ENCODE measurements at regions not wholly inside any gene's neighbourhood (a gene's known extent, or its start where the extent isn't known, plus 50 kb on each side); places are given as distances from the start of the nearest gene placed in this dataset.
"Not testable (repeated sequence)": the region's sequence is repeated elsewhere in the genome, so short reads cannot be mapped to it uniquely, and the experiment has no call there.

DNA sequence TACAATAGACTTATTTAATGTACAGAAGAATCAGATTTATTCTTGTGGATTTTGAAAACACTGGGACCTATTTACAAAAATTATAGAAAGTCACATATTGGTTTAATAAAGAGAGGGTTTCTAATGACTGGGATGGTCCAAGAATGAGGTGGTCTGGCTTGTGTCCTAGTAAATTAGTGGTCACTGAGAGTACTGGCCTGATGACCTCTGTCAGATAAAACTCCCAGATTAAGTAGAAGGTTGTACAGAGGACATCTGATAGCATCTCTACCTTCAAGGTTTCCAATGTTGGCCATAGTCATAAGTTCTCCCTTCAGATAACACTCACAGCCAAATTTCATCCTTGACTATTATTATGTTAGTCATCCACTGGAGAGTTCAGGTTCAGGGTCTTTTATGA, 692.9 kb downstream of the MTRR start:
- DNase-seq (ENCODE audit: low read depth, low spot score): no peak
- H3K4me3 ChIP-seq (ENCODE audit: low read length): no peak overlapping the region

- DNase-seq (ENCODE audit: low read depth, low spot score); H3K4me3 ChIP-seq (ENCODE audit: low read length): not testable (repeated sequence)
Measured at GRCh38 chr5:8563540-8563939, 694.6 kb downstream of the MTRR start.

DNA sequence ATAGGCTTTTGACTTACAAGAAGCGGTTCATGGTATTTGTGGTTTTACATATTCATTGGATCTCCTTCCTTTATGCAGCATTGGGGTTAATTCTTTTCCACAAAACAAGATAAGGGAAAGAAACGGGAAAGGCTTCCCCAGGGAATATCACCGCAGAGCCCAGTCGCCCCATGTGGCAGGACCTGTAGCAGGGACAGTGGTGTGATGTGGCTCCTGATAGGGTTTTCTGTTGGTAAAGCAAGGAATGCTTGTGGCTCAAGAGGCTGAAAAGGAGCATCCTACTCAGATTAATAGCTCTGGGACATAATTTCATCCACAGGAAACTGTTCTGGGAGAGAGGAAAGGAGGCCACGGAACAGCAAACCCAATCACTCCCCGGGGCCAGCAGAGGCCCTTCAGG, 699.9 kb downstream of the MTRR start:
- no peak for DNase-seq (ENCODE audit: low read depth, low spot score)
- no peak overlapping the region for H3K4me3 ChIP-seq (ENCODE audit: low read length)

GRCh38 chr5:8570528-8570927, 701.6 kb downstream of the MTRR start:
- DNase-seq (ENCODE audit: low read depth, low spot score): no peak
- H3K4me3 ChIP-seq (ENCODE audit: low read length): no peak overlapping the region

GRCh38 chr5:8576178-8576577, 707.2 kb downstream of the MTRR start:
- DNase-seq (ENCODE audit: low read depth, low spot score): no peak
- no peak overlapping the region for H3K4me3 ChIP-seq (ENCODE audit: low read length)

- no peak overlapping the region for H3K4me3 ChIP-seq (ENCODE audit: low read length)
- peak; percentile 27 for DNase-seq (ENCODE audit: low read depth, low spot score)
Measured at GRCh38 chr5:8577792-8578191, 708.8 kb downstream of the MTRR start.

DNA sequence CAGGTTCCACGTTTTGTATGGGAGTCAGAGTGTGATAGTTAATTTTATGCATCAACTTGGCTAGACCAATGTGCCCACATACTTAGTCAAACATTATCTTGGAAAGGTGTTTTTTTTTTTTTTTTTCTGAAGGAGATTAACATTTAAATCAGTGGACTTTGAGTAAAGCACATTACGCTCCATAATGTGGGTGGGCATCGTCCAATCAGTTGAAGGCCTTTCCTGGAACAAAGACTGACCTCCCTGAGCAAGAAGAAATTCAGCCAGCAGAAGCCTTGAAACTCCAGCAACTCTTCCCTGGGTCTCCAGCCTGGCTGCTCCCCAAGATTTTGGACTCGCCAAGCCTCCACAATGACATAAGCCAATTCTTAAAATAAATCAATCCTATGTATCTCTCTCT, 711.4 kb downstream of the MTRR start:
- no peak overlapping the region for H3K4me3 ChIP-seq (ENCODE audit: low read length)
- no peak for DNase-seq (ENCODE audit: low read depth, low spot score)

GRCh38 chr5:8581047-8581446, 712.1 kb downstream of the MTRR start:
- H3K4me3 ChIP-seq (ENCODE audit: low read length): no peak overlapping the region
- DNase-seq (ENCODE audit: low read depth, low spot score): no peak

GRCh38 chr5:8585230-8586018, 716.5 kb downstream of the MTRR start:
- no peak overlapping the region for H3K4me3 ChIP-seq (ENCODE audit: low read length)
- no peak for DNase-seq (ENCODE audit: low read depth, low spot score)

- no peak overlapping the region for H3K4me3 ChIP-seq (ENCODE audit: low read length)
- no peak for DNase-seq (ENCODE audit: low read depth, low spot score)
Measured at GRCh38 chr5:8590959-8591358, 722.0 kb downstream of the MTRR start.

DNA sequence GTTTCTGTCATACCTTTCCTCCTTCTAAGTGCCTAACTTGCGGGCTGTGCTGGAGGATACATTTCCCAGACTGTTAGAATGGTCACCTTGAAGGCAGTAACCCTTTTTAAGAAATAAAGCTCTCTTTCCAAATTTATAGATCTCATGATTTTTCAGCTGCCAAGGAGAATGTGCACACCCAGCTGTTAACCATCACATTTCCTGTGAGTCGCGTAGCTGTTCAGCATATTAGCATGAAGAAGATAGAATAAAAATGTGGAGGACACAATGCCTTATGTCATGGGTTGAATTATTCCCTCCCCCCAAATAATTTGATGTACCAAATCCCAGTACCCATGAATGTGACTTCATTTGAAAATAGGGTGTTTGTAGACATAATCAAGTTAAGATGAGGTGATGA, 729.4 kb downstream of the MTRR start:
- DNase-seq (ENCODE audit: low read depth, low spot score): no peak
- H3K4me3 ChIP-seq (ENCODE audit: low read length): no peak overlapping the region

DNA sequence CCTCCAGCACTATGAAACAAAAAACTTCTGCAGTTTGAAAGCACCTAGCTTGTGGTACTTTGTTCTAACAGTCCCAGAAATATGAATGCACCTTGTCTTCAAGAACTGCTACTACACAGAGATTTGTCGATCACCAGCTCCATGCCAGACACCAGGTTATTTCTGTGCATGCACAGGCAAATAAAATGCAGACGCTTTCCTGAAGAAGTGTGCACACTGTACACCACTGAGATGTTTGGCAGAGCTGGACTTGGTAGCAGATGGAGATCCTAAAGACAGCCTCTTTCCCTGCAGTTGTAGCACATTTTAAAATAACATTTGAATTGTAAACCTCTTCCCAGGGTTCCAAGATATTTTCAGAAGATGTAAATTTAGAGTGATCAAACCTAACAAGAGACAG, 730.0 kb downstream of the MTRR start:
- no peak overlapping the region for H3K4me3 ChIP-seq (ENCODE audit: low read length)
- no peak for DNase-seq (ENCODE audit: low read depth, low spot score)

- no peak overlapping the region for H3K4me3 ChIP-seq (ENCODE audit: low read length)
- no peak for DNase-seq (ENCODE audit: low read depth, low spot score)
Measured at GRCh38 chr5:8600843-8601242, 731.9 kb downstream of the MTRR start.

- no peak overlapping the region for H3K4me3 ChIP-seq (ENCODE audit: low read length)
- no peak for DNase-seq (ENCODE audit: low read depth, low spot score)
Measured at GRCh38 chr5:8601831-8602354, 732.9 kb downstream of the MTRR start.

DNA sequence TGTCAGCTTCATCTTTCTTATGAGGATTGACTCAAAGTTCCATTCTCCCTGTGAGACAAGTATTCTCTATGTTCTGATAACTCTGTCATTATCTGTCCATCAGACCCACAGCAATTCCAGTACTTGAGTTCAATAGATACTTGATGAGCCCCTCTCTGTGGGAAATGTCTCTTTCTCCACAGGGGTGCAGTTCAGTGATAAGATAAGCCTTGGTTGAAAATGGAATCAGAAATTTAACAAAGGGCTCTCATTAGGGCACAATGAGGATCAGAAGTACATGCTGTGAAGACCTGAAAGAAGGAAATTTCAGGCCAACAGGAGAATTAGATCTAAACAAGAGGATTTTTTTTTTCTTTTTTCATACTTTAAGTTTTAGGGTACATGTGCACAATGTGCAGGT, 737.3 kb downstream of the MTRR start:
- no peak for DNase-seq (ENCODE audit: low read depth, low spot score)
- no peak overlapping the region for H3K4me3 ChIP-seq (ENCODE audit: low read length)

DNA sequence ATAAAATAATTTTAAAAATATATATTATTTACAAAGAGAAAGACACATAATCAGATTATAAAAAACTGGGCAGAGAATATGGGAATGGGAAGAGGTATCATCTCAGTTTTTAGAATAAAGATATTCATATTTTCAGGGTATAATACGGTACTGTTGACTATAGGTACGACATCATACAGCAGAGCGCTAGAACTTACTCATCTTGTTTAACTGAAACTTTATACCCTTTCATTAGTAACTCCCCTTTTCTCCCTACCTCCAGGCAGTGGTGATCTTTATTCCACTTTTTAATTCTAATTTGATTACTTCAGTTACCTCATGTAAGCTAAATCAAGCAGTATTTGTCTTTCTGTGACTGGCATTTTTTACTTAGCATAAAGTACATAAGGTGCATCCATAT, 742.1 kb downstream of the MTRR start:
- H3K4me3 ChIP-seq (ENCODE audit: low read length): no peak overlapping the region
- no peak for DNase-seq (ENCODE audit: low read depth, low spot score)

DNA sequence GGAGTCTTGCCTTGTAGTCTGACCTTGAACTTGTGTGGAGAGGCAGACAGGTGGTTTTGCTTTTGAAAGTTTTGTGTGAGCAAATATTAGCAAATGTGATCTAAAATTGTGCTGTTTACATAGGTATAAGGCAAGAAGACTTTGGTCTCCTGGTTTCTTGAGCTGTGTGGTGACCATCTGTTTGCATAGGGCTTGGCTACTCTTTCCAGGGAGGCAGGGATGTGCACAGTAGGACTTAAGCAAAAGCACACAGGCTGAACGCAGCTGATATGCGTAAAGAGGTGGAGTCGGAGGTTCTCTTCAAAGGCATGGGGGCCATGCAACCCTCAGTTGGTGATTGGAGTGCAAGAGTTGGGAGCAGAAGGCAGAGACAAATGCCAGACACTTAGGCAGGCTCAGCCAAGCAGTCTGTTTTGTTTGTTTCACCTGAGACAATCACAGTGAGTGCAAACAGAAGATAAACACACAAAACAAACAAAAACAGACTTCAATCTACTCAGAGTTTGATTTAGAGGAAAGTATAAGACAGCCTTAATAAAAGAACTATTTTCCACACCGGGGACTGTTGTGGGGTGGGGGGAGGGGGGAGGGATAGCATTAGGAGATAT, 744.2 kb downstream of the MTRR start:
- H3K4me3 ChIP-seq (ENCODE audit: low read length): no peak overlapping the region
- no peak for DNase-seq (ENCODE audit: low read depth, low spot score)

DNA sequence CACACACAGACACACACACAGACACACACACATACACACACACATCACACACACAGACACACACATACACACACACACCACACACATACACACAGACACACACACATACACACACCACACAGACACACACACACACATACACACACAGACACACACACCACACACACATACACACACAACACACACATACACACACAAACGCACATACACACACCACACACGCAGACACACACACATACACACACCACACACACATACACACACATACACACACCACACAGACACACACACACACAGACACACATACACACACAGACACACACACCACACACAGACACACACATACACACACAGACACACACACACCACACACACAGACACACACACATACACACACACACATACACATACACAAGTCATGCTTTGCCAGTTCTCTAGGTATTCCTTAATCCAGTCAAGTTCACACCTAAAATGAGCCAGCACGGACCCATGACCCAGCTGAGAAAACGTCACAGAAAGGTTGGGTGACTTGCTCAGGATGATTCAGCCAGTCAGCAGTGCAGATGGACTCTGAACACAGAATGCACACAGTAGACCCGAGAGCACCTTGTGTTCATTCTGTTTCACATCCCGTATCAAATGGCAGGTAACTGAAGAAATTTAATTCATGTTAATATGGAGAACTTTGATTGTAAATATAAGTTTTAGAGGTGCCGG, 746.4 kb downstream of the MTRR start:
- DNase-seq (ENCODE audit: low read depth, low spot score): no peak
- no peak overlapping the region for H3K4me3 ChIP-seq (ENCODE audit: low read length)

GRCh38 chr5:8628521-8628920, 759.6 kb downstream of the MTRR start:
- DNase-seq (ENCODE audit: low read depth, low spot score): no peak
- H3K4me3 ChIP-seq (ENCODE audit: low read length): no peak overlapping the region

DNA sequence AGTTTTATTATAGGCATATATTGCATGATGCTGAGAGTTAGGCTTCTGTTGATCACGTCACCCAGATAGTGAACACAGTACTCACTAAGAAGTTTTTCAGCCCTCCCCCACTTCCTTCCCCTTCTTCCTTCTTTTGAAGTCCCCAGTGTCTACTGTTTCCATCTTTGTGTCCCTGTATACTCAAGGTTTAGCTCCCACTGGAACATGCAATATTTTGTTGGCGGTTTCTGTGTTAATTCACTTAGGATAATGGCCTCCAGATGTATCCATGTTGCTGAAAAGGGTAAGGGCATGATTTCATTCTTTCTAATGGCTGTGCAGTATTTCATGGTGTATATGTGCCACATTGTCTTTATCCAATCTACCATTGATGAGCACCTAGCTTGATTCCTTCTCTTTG, 764.3 kb downstream of the MTRR start:
- H3K4me3 ChIP-seq (ENCODE audit: low read length): no peak overlapping the region
- DNase-seq (ENCODE audit: low read depth, low spot score): no peak
